GM19468 (cell line): ENCODE measurements at regions not wholly inside any gene's neighbourhood (a gene's known extent, or its start where the extent isn't known, plus 50 kb on each side); places are given as distances from the start of the nearest gene placed in this dataset.

Experiments
- ATAC-seq: cut with Tn5 transposase; IDR thresholded peaks from one replicate; pipeline ENCODE4 v1.9.1; 2021; ENCODE audit warnings: mild to moderate bottlenecking, moderate library complexity, moderate number of reproducible peaks; ENCODE audit not compliant: unreplicated experiment; ENCODE audit errors: extremely low read depth

- ATAC-seq = no peak
These were observed 317.2 kb upstream of the PODXL start for GRCh38 chr7:131873581-131873980.

GRCh38 chr7:131869986-131870385 is 313.6 kb upstream of the PODXL start:
- no peak for ATAC-seq

GRCh38 chr7:131869169-131869844 is 312.9 kb upstream of the PODXL start:
- no peak for ATAC-seq

DNA sequence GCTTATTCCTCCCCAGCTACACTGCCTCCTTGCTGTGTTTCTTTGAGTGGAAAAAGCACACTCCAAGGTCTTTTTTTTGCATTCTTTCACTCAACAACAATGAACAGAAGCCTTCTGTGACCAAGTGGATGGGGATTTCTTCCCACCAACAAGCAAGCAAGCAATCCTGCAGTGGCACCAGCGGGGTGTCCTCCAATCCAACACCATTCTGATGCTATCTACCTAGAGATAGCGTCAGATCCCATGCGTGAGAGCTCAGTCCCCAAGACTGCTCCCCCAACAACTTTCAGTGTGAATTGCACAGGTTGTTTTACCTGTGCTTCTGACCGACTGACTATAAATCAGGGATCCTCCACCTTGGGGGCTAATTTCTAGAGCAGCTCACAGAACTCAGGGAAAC is 311.0 kb upstream of the PODXL start:
- ATAC-seq = no peak

DNA sequence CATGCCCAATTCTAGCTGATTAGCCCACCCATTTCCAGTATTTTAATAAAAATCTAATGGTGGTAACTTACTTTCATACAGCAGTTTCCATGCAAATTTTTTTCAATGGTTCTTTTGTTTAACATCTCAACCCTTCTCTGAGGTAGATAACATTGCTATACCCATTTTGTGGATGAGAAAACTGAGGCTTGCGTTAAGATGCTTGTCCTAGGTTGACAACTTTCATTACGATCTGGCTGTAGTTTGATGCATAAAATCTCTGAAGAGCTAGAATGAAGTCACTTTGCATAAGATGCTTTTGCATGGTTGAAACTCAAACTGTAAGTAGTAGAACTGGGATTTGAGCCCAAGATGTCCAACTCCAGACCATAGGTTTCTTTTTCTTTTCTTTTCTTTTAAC is 309.5 kb upstream of the PODXL start:
- ATAC-seq = no peak

DNA sequence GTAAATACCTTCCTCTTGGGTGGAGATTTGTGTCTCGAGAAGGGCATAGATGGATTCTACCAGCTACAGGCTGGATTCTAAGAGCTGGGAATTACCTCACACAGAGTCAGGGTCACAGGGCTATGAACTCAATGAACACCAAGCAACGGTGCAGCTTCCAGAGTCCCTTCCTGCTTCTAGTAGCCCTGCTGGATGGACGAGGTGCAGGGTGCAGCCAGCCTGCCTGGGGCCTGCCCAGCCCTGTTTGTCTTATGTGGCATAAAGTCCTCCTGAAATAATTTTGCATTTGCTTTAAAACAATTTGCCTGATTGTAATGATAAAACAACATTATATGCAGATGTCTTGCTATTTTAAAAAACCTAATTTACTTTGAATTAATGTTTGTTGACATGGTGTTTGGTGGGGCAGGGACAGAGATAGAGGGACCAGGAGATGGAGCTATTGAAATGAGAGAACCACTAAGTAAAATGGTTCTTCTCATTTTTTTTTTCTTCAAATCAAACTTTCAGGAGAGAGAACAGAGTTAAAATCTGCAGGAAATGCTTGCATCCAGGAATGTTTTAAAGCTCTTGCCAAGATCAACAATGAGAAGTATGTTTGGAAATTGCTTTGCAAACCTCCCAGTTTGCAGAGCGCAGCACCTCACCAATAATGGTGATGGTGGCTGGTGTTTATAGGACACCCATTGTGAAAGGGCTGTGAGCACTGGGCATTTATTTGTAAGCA is 305.4 kb upstream of the PODXL start:
- ATAC-seq = no peak

DNA sequence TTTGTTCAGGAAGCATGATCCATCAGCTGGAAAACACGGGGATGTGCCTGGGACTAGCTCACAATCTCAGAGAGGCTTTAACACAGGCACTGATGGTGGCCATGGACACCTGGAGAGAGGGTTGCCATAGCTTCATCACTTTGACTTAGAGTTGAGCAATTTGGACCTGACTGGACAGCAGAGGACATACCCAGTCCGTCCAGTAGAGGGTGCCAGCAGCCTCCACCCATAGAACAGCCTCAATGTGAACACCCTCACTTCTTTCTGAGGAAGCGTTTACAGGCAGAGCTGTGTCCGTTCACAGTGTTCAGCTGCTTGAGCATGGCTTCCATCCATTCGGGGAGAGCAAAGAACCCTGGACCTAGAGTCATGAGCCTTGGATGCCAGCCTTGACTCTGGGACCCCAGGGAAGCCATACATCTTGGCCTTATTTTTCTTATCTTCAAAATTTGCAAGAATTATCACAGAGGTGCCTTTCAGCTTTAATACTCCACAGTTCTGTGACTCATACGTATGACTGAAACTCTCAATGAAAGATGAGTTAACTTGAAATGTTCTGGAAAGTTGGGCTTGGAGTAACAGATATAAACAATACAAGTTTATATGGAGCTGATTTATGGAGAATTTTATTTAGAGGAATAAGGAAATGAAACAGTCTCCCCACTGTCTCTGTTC is 302.9 kb upstream of the PODXL start:
- ATAC-seq = no peak

DNA sequence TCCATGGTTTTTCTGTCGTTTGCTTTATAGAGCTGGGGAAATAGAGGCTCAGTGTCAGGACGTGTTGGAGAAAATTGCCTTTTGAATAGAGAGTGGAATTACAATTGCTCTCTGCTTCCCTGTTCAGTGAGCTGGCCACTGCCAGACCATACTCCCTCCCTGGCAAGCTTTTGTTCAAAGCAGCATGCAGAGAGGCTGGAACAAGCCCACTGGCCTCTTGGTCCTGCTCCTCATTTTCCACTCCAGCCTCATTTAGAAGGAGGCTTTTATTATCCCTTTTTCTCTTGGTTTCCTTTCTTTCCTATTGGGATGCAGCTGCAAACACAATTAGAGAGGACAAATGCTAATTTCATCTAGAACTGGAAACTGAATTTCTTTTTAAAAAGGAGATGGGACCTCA is 302.2 kb upstream of the PODXL start:
- no peak for ATAC-seq

DNA sequence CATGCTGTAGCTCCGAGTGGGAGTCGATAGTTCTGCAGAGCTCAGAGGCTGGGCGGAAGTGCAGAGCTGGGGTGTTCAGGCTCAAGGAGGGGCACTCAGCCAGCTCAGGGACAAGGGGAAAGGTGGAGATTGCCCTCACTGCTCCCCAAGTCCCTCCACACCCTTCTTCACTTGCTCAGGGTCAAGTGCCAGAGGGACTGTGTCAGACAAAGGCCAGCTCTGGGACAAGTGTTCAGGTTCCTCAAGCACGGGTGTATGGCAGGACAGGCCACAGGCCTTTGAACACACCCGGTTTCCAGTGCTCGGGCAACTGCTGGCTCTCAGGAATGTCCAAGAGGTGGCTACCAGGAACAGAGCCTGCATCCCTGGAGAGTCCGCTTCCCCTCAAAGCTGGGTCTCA is 293.0 kb upstream of the PODXL start:
- ATAC-seq = no peak

DNA sequence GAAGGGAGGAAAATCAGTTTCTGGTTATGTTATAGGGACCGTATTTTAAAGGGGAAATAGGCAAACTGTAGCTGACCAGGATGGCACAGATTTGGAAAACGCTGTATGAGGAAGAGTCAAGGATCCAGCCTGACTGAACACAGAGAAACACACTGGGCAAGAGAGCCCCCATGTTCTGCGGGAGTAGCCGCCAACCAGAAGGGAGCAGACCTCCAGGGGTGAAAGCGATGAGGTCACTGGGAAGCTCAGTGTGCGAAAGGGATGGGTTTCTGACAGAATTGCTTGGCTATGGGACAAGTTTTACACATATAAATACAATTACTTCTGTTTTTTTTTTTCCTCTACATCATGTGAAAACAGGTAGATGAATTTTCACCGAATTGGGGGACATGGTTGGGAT is 291.6 kb upstream of the PODXL start:
- ATAC-seq = no peak

DNA sequence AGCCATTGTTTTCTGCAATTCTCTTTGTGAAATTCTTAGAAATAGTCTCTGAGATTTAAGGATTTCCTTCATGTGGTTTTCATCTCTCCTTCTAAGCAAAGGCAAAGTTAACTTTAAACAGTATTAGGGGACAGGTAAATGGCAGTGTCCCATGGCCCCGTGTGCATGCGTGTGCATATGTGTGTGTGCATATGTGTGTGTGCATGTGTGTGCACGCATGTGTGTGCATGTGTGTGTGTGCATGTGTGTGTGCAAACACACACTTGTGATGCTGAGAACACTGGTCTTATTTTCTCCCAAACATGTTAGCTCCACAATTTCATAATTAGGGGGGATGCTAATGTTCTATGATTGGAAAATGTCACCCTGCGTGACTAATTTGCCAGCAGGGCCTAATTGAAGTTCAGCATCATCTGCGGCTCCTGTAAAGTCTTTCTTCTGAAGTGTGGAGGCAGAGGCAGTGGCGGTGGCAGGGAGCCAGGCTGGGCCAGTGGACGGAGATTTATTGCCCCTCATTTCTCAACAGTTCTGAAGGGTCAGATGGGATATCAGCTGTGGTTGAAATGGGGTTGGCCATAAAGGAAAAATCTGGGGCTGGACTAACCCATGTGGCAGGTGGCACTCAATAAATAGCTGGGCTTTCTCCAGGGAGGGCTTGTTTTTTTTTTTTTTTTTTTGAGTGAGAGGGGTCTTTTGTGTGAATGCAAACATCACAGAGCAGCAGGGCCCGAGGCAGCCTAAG is 289.3 kb upstream of the PODXL start:
- no peak for ATAC-seq

- ATAC-seq = no peak
These were observed 287.9 kb upstream of the PODXL start for GRCh38 chr7:131844369-131844768.

DNA sequence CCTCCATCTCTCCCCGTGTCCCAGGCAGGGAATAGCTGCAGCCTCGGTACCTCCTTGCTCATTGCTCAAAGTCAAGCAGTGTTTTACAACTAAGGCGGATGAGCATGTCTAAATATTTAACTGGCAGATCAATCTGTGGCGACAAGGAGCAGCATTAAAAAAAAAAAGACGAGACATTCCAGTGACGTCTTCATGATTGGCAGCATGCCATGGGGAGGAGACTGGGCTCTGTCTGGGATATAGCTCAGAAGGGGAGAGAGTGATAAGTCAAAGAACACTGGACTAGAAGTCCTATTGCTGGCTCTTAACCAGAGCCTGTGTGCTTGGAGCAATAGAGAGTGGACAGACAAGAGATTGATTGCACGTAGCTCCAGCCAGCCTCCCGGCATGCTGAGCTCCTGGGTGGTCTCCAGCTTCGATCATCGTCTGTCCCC is 287.5 kb upstream of the PODXL start:
- no peak for ATAC-seq

GRCh38 chr7:131839967-131840690 is 283.7 kb upstream of the PODXL start:
- no peak for ATAC-seq

- ATAC-seq = no peak
These were observed 280.3 kb upstream of the PODXL start for GRCh38 chr7:131836733-131837132.

GRCh38 chr7:131835141-131835540 is 278.7 kb upstream of the PODXL start:
- no peak for ATAC-seq

- no peak for ATAC-seq
These were observed 274.3 kb upstream of the PODXL start for GRCh38 chr7:131830681-131831080.

DNA sequence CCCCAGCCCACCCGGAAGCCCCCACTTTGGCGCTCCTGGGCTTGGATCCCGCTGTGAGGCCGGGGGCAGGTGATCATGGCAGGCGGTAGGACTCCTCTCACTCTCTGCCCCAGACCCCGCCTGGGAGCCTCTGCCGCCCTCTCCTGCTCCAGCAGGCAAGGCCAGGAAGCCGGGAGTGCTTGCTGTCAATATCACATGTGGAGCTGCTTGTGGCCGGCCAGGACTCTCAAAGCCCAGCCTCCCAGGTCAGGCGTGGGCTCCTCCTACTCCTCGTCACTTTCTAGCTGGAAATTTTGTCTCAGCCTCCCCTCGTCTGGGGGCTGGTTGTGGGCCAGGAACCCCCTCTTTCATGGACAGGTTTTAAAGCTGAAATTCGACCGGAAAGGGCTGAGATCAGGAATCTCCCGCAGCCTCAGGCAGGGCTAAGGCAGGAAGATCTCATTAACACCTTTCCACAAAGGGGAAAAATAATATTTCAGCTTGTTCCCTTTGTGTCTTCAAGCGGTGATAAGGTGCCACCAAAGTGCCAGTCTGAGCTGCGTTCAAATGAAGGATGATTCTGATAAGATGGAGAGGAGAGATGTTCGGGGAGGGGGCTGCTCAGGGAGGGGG is 273.6 kb upstream of the PODXL start:
- no peak for ATAC-seq

GRCh38 chr7:131827421-131827820 is 271.0 kb upstream of the PODXL start:
- no peak for ATAC-seq

DNA sequence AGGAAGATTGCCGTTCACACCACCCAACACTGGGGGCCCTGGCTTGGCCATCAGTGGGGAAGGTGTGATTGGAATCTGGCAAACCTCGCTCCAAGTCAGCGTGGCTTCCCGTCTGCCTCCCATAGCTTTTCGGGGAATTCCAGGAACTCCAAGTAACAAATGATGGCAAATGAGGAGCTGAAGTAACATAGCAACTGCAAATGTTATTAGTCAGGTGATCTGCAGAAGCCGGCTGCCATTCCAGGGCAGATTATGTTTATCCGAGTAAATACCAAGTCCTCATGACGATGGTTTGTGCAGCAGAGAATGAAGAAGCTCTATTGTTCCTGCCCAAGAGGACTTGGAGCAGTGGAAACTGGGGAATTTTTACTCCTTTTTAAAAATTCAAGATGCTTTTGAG is 270.5 kb upstream of the PODXL start:
- no peak for ATAC-seq
